GM13976 (cell line): ENCODE measurements at regions not wholly inside any gene's neighbourhood (a gene's known extent, or its start where the extent isn't known, plus 50 kb on each side); places are given as distances from the start of the nearest gene placed in this dataset.

Source experiments
- DNase-seq: peaks from one replicate; pipeline ENCODE4 v3.0.0; 2012; ENCODE audit warnings: low spot score
- CTCF ChIP-seq: IDR thresholded peaks from 2 replicates; pipeline ENCODE4 v1.5.1; 2012; ENCODE audit warnings: borderline replicate concordance, mild to moderate bottlenecking; ENCODE audit not compliant: insufficient read depth; ENCODE audit errors: extremely low read depth, missing control alignments, control extremely low read depth
- in situ Hi-C: fragments of 300-500 bp; cut with MboI; formaldehyde crosslinking; loops from one replicate; pipeline ENCODE4 v1.12.0; 2022; ENCODE audit warnings: low sequenced_read_pairs, mixed read lengths, inconsistent platforms; ENCODE audit not compliant: unreplicated experiment

GRCh38 chr3:168894214-168894613 lies 769.3 kb downstream of the MECOM start:
- no peak for DNase-seq
- in situ Hi-C loops, result no loop called here
- no peak for TF ChIP-seq CTCF

- no peak for TF ChIP-seq CTCF
- no peak for DNase-seq
- in situ Hi-C loops, result no loop called here
Observed at GRCh38 chr3:168889666-168890065, 773.8 kb downstream of the MECOM start.

GRCh38 chr3:168888781-168889180 lies 774.7 kb downstream of the MECOM start:
- DNase-seq, result no peak
- no peak for TF ChIP-seq CTCF
- in situ Hi-C loops, result no loop called here

GRCh38 chr3:168885028-168885427 lies 778.5 kb downstream of the MECOM start:
- no peak for DNase-seq
- in situ Hi-C loops, result no loop called here
- TF ChIP-seq CTCF, result no peak

GRCh38 chr3:168884353-168884903 lies 779.1 kb downstream of the MECOM start:
- no peak for DNase-seq
- TF ChIP-seq CTCF, result no peak
- in situ Hi-C loops, result no loop called here

- TF ChIP-seq CTCF, result no peak
- DNase-seq, result no peak
- in situ Hi-C loops, result no loop called here
Observed at GRCh38 chr3:168883145-168883544, 780.4 kb downstream of the MECOM start.

GRCh38 chr3:168881804-168882203 lies 781.7 kb downstream of the MECOM start:
- no peak for TF ChIP-seq CTCF
- in situ Hi-C loops, result no loop called here
- DNase-seq, result no peak
